Neural cell (in vitro differentiated cells): ENCODE measurements at regions not wholly inside any gene's neighbourhood (a gene's known extent, or its start where the extent isn't known, plus 50 kb on each side); places are given as distances from the start of the nearest gene placed in this dataset.

Experiments used
- H2AFZ ChIP-seq: fragments of 200-600, 300-800 bp; sonication (generic), shearing (Covaris generic); 2 replicates; pipeline ENCODE4 v1.6.0; 2014; ENCODE audit warnings: low read depth, mild to moderate bottlenecking, antibody characterized with exemption, low read length, moderate library complexity
- H3F3A ChIP-seq: fragments of 200-600 bp; shearing (Covaris generic); 2 replicates; pipeline ENCODE4 v1.6.1; 2016; ENCODE audit warnings: mild to moderate bottlenecking, moderate library complexity, mixed read lengths, antibody characterized with exemption, low read length; ENCODE audit not compliant: insufficient read depth, poor library complexity, severe bottlenecking
- H3K27ac ChIP-seq: fragments of 200-600, 300-800 bp; sonication (generic), shearing (Covaris generic); 2 replicates; pipeline ENCODE4 v1.5.1; 2014; ENCODE audit warnings: mild to moderate bottlenecking, low read length, moderate library complexity
- H3K27me3 ChIP-seq: fragments of 300-800, 200-600 bp; sonication (generic), shearing (Covaris generic); 2 replicates; pipeline ENCODE4 v1.6.0; 2014; ENCODE audit warnings: mild to moderate bottlenecking, low read depth, low read length, moderate library complexity; ENCODE audit not compliant: insufficient read depth
- H3K36me3 ChIP-seq: fragments of 300-800, 200-600 bp; sonication (generic), shearing (Covaris generic); 2 replicates; pipeline ENCODE4 v1.5.1; 2014; ENCODE audit warnings: mild to moderate bottlenecking, antibody characterized with exemption, low read length, moderate library complexity; ENCODE audit not compliant: insufficient read depth
- H3K4me2 ChIP-seq: fragments of 300-800, 200-600 bp; sonication (generic), shearing (Covaris generic); 2 replicates; pipeline ENCODE4 v1.6.0; 2014; ENCODE audit warnings: mild to moderate bottlenecking, low read length
- H3K4me3 ChIP-seq: fragments of 300-800, 200-600 bp; sonication (generic), shearing (Covaris generic); 2 replicates; pipeline ENCODE4 v1.5.1; 2014; ENCODE audit warnings: mild to moderate bottlenecking, low read length, moderate library complexity
- H3K79me2 ChIP-seq: fragments of 200-600 bp; shearing (Covaris generic); replicated peaks from 2 replicates; pipeline ENCODE4 v1.6.0; 2014; ENCODE audit warnings: mild to moderate bottlenecking, low read length, moderate library complexity; ENCODE audit not compliant: insufficient read depth
- H3K9ac ChIP-seq: fragments of 300-800, 200-600 bp; sonication (generic), shearing (Covaris generic); 2 replicates; pipeline ENCODE4 v1.6.1; 2016; ENCODE audit warnings: mild to moderate bottlenecking, low read length, mixed read lengths
- H3K9me2 ChIP-seq: fragments of 200-600 bp; shearing (Covaris generic); 2 replicates; pipeline ENCODE4 v1.6.1; 2016; ENCODE audit warnings: mild to moderate bottlenecking, low read length, mixed read lengths; ENCODE audit not compliant: insufficient read depth
- H3K9me3 ChIP-seq: fragments of 200-600, 300-800 bp; sonication (generic), shearing (Covaris generic); 2 replicates; pipeline ENCODE4 v1.6.1; 2016; ENCODE audit warnings: mild to moderate bottlenecking, mixed run types, low read length, moderate library complexity, mixed read lengths
- H4K20me1 ChIP-seq: fragments of 200-600 bp; shearing (Covaris generic); 2 replicates; pipeline ENCODE4 v1.6.1; 2016; ENCODE audit warnings: mild to moderate bottlenecking, mixed run types; ENCODE audit not compliant: insufficient read depth
- EP300 ChIP-seq: fragments of 450-650 bp; conservative IDR thresholded peaks from 2 replicates; pipeline ENCODE4 v1.6.1; 2014; ENCODE audit warnings: antibody characterized with exemption, mild to moderate bottlenecking, moderate library complexity; ENCODE audit not compliant: poor library complexity, severe bottlenecking
- EZH2 ChIP-seq: fragments of 200-600, 300-800 bp; shearing (Covaris generic), sonication (generic); IDR thresholded peaks from 2 replicates; pipeline ENCODE4 v1.6.1; 2014; ENCODE audit warnings: antibody characterized with exemption, low read length, borderline replicate concordance, mild to moderate bottlenecking; ENCODE audit not compliant: insufficient read depth, poor library complexity, severe bottlenecking
- MXI1 ChIP-seq: fragments of 450-650 bp; conservative IDR thresholded peaks from 2 replicates; pipeline ENCODE4 v1.6.1; 2014; ENCODE audit warnings: antibody characterized with exemption, mild to moderate bottlenecking; ENCODE audit not compliant: poor library complexity, severe bottlenecking
- POLR2AphosphoS5 ChIP-seq: IDR thresholded peaks from 2 replicates; pipeline ENCODE4 v1.6.1; 2012
- RAD21 ChIP-seq: fragments of 450-650 bp; conservative IDR thresholded peaks from 2 replicates; pipeline ENCODE4 v1.6.1; 2014; ENCODE audit warnings: antibody characterized with exemption, mild to moderate bottlenecking, moderate library complexity
- SMC3 ChIP-seq: fragments of 450-650 bp; conservative IDR thresholded peaks from 2 replicates; pipeline ENCODE4 v1.6.1; 2014; ENCODE audit warnings: antibody characterized with exemption, mild to moderate bottlenecking, moderate library complexity; ENCODE audit not compliant: poor library complexity
- TAF1 ChIP-seq: IDR thresholded peaks from 2 replicates; pipeline ENCODE4 v1.6.1; 2012; ENCODE audit warnings: low read depth
- TF ChIP-seq, protein P1 (sequence below): IDR thresholded peaks from 2 replicates; pipeline ENCODE4 v1.6.1; 2012; ENCODE audit warnings: borderline replicate concordance
- TF ChIP-seq, protein P2 (sequence below): fragments of 450-650 bp; IDR thresholded peaks from 2 replicates; pipeline ENCODE4 v1.5.1; 2014; ENCODE audit warnings: antibody characterized with exemption, mild to moderate bottlenecking, moderate library complexity; ENCODE audit not compliant: poor library complexity, severe bottlenecking

DNA sequence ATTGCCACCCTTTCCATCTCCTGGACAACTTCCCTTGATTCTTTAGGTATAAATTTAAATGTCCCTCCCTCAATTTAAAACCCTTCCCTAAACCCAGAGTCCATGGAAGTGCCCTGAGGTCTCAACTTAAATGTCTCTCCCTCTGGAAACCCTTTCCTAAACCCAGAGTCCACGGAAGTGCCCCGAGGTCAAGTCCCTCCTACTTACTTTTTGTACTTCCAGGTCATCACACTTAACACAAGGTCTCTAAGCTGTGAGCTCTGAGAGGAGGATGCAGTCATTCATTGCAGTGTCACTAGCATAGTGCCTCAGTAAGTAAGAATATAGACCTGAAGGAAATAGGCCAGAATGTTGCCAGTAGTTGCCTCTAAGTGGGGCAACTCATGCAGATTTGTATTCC, 78.2 kb upstream of the BNC1 start:
- Histone ChIP-seq H3K9me2 (no peaks in the 10 kb centered on the region), H3K79me2 (no peaks in the 10 kb centered on the region), H3K36me3 (no peaks in the 10 kb centered on the region), H3K4me3 (no peak overlapping the region), H4K20me1 (no peaks in the 10 kb centered on the region), H3F3A (no peaks in the 10 kb centered on the region), H3K4me2 (no peak overlapping the region), H3K27ac (no peak overlapping the region), H3K9me3 (no peaks in the 10 kb centered on the region), H3K9ac (no peak overlapping the region), H3K27me3 (peaks cover 29% of the 10 kb centered on the region), H2AFZ (no peak overlapping the region)
- TF ChIP-seq EP300: no peak
- no peak for TF ChIP-seq POLR2AphosphoS5
- TF ChIP-seq EZH2: no peak
- TF ChIP-seq TAF1: no peak
- TF ChIP-seq SMC3: no peak
- TF ChIP-seq, protein P1, sequence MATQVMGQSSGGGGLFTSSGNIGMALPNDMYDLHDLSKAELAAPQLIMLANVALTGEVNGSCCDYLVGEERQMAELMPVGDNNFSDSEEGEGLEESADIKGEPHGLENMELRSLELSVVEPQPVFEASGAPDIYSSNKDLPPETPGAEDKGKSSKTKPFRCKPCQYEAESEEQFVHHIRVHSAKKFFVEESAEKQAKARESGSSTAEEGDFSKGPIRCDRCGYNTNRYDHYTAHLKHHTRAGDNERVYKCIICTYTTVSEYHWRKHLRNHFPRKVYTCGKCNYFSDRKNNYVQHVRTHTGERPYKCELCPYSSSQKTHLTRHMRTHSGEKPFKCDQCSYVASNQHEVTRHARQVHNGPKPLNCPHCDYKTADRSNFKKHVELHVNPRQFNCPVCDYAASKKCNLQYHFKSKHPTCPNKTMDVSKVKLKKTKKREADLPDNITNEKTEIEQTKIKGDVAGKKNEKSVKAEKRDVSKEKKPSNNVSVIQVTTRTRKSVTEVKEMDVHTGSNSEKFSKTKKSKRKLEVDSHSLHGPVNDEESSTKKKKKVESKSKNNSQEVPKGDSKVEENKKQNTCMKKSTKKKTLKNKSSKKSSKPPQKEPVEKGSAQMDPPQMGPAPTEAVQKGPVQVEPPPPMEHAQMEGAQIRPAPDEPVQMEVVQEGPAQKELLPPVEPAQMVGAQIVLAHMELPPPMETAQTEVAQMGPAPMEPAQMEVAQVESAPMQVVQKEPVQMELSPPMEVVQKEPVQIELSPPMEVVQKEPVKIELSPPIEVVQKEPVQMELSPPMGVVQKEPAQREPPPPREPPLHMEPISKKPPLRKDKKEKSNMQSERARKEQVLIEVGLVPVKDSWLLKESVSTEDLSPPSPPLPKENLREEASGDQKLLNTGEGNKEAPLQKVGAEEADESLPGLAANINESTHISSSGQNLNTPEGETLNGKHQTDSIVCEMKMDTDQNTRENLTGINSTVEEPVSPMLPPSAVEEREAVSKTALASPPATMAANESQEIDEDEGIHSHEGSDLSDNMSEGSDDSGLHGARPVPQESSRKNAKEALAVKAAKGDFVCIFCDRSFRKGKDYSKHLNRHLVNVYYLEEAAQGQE: no peak
- TF ChIP-seq RAD21: no peak
- TF ChIP-seq MXI1: no peak
- TF ChIP-seq, protein P2, sequence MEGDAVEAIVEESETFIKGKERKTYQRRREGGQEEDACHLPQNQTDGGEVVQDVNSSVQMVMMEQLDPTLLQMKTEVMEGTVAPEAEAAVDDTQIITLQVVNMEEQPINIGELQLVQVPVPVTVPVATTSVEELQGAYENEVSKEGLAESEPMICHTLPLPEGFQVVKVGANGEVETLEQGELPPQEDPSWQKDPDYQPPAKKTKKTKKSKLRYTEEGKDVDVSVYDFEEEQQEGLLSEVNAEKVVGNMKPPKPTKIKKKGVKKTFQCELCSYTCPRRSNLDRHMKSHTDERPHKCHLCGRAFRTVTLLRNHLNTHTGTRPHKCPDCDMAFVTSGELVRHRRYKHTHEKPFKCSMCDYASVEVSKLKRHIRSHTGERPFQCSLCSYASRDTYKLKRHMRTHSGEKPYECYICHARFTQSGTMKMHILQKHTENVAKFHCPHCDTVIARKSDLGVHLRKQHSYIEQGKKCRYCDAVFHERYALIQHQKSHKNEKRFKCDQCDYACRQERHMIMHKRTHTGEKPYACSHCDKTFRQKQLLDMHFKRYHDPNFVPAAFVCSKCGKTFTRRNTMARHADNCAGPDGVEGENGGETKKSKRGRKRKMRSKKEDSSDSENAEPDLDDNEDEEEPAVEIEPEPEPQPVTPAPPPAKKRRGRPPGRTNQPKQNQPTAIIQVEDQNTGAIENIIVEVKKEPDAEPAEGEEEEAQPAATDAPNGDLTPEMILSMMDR: no peak

DNA sequence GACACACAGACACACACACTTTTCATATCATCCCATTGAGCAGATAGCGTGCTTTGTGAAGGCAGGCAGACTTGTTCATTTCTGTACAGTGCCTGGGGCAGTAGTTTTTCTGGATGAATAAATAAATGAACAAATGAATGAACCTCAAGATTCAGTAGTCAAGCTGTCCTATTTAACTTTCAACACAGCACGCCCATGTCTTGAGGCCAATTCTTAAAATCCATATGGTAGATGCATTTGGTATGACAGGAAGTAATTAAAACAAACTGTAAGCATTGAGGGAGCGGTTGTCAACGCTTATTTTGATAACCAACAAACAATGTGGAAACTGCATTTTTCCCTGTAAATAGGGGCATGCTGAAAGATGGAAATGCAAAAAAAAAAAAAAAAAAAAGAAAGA, 80.0 kb upstream of the BNC1 start:
- Histone ChIP-seq H4K20me1 (no peaks in the 10 kb centered on the region), H2AFZ (no peak overlapping the region), H3K36me3 (no peaks in the 10 kb centered on the region), H3K9me2 (no peaks in the 10 kb centered on the region), H3K27me3 (peaks cover 29% of the 10 kb centered on the region), H3F3A (no peaks in the 10 kb centered on the region), H3K4me2 (no peak overlapping the region), H3K27ac (no peak overlapping the region), H3K9me3 (no peaks in the 10 kb centered on the region), H3K79me2 (no peaks in the 10 kb centered on the region), H3K4me3 (no peak overlapping the region), H3K9ac (no peak overlapping the region)
- no peak for TF ChIP-seq EZH2
- no peak for TF ChIP-seq TAF1
- TF ChIP-seq SMC3: no peak
- TF ChIP-seq, protein P2: no peak
- TF ChIP-seq RAD21: no peak
- no peak for TF ChIP-seq EP300
- TF ChIP-seq POLR2AphosphoS5: no peak
- no peak for TF ChIP-seq MXI1
- TF ChIP-seq, protein P1: no peak
